Thyroid gland (tissue), 4 donors: ENCODE measurements at regions not wholly inside any gene's neighbourhood (a gene's known extent, or its start where the extent isn't known, plus 50 kb on each side); places are given as distances from the start of the nearest gene placed in this dataset.

Experiments used
- POLR2A ChIP-seq, 2 donors: fragments of 450-650 bp; IDR thresholded peaks; one replicate each; pipeline ENCODE4 v1.6.1; 2017; ENCODE audit warnings: antibody characterized with exemption in 2 of 2, mild to moderate bottlenecking in 2 of 2, moderate library complexity in 1 of 2
- TF ChIP-seq, protein P1 (sequence below), 6 experiments: fragments of 200-600 bp in 3 of 6; fragments of 450-650 bp in 3 of 6; sonication (generic) in 3 of 6; IDR thresholded peaks; one replicate each; pipeline ENCODE4 v1.5.1; 2016 to 2019; ENCODE audit warnings: antibody characterized with exemption in 6 of 6, mild to moderate bottlenecking in 2 of 6, inconsistent platforms in 1 of 6, moderate library complexity in 1 of 6

DNA sequence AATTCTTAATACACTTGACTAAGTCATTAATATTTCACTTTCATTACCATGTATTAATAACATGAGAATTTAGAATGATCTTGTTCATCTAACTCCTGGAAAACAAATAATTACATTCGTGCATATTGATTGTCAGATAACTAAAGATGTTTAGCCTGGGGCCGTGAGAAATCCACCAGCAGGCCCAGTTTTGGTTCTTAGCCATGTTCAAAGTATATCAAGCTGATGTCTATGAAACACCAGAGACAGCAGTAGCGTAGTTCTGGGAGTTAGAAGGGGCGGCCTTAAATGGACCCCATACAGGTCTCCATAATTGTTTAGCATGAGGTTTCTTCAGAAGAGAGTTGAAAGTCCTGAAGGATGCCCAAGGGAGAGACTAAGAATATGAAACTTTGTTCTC lies 103.6 kb upstream of the DPH6 start:
- TF ChIP-seq POLR2A (IDR thresholded peaks at IDR 0.05), result no peak
- TF ChIP-seq, protein P1, sequence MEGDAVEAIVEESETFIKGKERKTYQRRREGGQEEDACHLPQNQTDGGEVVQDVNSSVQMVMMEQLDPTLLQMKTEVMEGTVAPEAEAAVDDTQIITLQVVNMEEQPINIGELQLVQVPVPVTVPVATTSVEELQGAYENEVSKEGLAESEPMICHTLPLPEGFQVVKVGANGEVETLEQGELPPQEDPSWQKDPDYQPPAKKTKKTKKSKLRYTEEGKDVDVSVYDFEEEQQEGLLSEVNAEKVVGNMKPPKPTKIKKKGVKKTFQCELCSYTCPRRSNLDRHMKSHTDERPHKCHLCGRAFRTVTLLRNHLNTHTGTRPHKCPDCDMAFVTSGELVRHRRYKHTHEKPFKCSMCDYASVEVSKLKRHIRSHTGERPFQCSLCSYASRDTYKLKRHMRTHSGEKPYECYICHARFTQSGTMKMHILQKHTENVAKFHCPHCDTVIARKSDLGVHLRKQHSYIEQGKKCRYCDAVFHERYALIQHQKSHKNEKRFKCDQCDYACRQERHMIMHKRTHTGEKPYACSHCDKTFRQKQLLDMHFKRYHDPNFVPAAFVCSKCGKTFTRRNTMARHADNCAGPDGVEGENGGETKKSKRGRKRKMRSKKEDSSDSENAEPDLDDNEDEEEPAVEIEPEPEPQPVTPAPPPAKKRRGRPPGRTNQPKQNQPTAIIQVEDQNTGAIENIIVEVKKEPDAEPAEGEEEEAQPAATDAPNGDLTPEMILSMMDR (IDR thresholded peaks at IDR 0.05), result no peak
